Lower lobe of right lung (tissue), 2 donors: ENCODE measurements at regions not wholly inside any gene's neighbourhood (a gene's known extent, or its start where the extent isn't known, plus 50 kb on each side); places are given as distances from the start of the nearest gene placed in this dataset.

ENCODE experiments used
- ATAC-seq, 2 donors: fragments of 200-7000 bp; cut with Tn5 transposase; one replicate each; pipeline ENCODE4 v1.9.1; 2020 to 2022; ENCODE audit warnings: mild to moderate bottlenecking in 2 of 2, moderate library complexity in 2 of 2
- DNase-seq: peaks from one replicate; pipeline ENCODE4 v3.0.0-alpha.2; 2020
- H3K27ac ChIP-seq: fragments of 200-600 bp; one replicate; pipeline ENCODE4 v1.8.0; 2022
- H3K27me3 ChIP-seq: fragments of 200-600 bp; one replicate; pipeline ENCODE4 v1.8.0; 2022; ENCODE audit warnings: low read depth
- H3K36me3 ChIP-seq: fragments of 200-600 bp; one replicate; pipeline ENCODE4 v1.8.0; 2022; ENCODE audit warnings: mild to moderate bottlenecking
- H3K4me1 ChIP-seq: fragments of 200-600 bp; one replicate; pipeline ENCODE4 v1.8.0; 2022
- H3K4me3 ChIP-seq: fragments of 200-600 bp; one replicate; pipeline ENCODE4 v1.8.0; 2022; ENCODE audit warnings: mild to moderate bottlenecking
- H3K9me3 ChIP-seq: fragments of 200-600 bp; one replicate; pipeline ENCODE4 v1.8.0; 2022
- CTCF ChIP-seq: fragments of 200-600 bp; IDR thresholded peaks from one replicate; pipeline ENCODE4 v1.8.0; 2022; ENCODE audit warnings: antibody characterized with exemption, mild to moderate bottlenecking
- intact Hi-C: fragments of 100-400 bp; cut with DNase I; formaldehyde crosslinking; loops from one replicate; pipeline ENCODE4 v1.11.0; 2022
- donor health status: DM: no; HTN: yes; CAD: no; lungs with severe emphysema.

- no peak for TF ChIP-seq CTCF
- no peaks in the 10 kb centered on the region for H3K27me3 ChIP-seq
- intact Hi-C loops = no loop called here
- no peaks in the 10 kb centered on the region for H3K36me3 ChIP-seq
- no peak overlapping the region for H3K4me3 ChIP-seq
- ATAC-seq = no peak
- DNase-seq = no peak
- H3K27ac ChIP-seq = no peak overlapping the region
- H3K4me1 ChIP-seq = no peaks in the 10 kb centered on the region
- H3K9me3 ChIP-seq = no peaks in the 10 kb centered on the region
Measured at GRCh38 chr7:132053871-132054270, 497.4 kb upstream of the PODXL start.

GRCh38 chr7:132051311-132051710 is 494.9 kb upstream of the PODXL start:
- no peak for TF ChIP-seq CTCF
- Histone ChIP-seq H3K4me3 (no peak overlapping the region), H3K36me3 (no peaks in the 10 kb centered on the region), H3K27ac (no peak overlapping the region), H3K9me3 (no peaks in the 10 kb centered on the region), H3K27me3 (no peaks in the 10 kb centered on the region), H3K4me1 (no peaks in the 10 kb centered on the region)
- intact Hi-C loops = no loop called here
- DNase-seq = no peak
- peak in 1 of 2 donors; percentile 37 for ATAC-seq

GRCh38 chr7:132049462-132050304 is 493.3 kb upstream of the PODXL start:
- H3K4me1 ChIP-seq = no peaks in the 10 kb centered on the region
- DNase-seq = no peak

GRCh38 chr7:132045481-132045980 is 489.1 kb upstream of the PODXL start:
- no peak for DNase-seq
- ATAC-seq = no peak
- Histone ChIP-seq H3K4me3 (no peak overlapping the region), H3K4me1 (no peaks in the 10 kb centered on the region), H3K36me3 (no peaks in the 10 kb centered on the region), H3K27ac (no peak overlapping the region), H3K9me3 (no peaks in the 10 kb centered on the region), H3K27me3 (no peaks in the 10 kb centered on the region)
- TF ChIP-seq CTCF = no peak
- intact Hi-C loops = no loop called here

More at GRCh38 chr7:132049462-132050304, 493.3 kb upstream of the PODXL start:
- Histone ChIP-seq H3K36me3 (no peaks in the 10 kb centered on the region), H3K27ac (no peak overlapping the region), H3K9me3 (no peaks in the 10 kb centered on the region), H3K4me3 (no peak overlapping the region), H3K27me3 (no peaks in the 10 kb centered on the region)
- intact Hi-C loops = no loop called here
- peak; percentile 62 for TF ChIP-seq CTCF
- ATAC-seq = no peak

GRCh38 chr7:132045002-132045401 is 488.6 kb upstream of the PODXL start:
- Histone ChIP-seq H3K36me3 (no peaks in the 10 kb centered on the region), H3K9me3 (no peaks in the 10 kb centered on the region), H3K27me3 (no peaks in the 10 kb centered on the region), H3K27ac (no peak overlapping the region), H3K4me3 (no peak overlapping the region), H3K4me1 (no peaks in the 10 kb centered on the region)
- no peak for ATAC-seq
- no peak for DNase-seq
- intact Hi-C loops = no loop called here
- no peak for TF ChIP-seq CTCF
